Fibroblast of skin of right quadriceps (primary cell): ENCODE measurements at regions not wholly inside any gene's neighbourhood (a gene's known extent, or its start where the extent isn't known, plus 50 kb on each side); places are given as distances from the start of the nearest gene placed in this dataset.

ENCODE experiments used
- DNase-seq: peaks from one replicate; pipeline ENCODE4 v3.0.0-alpha.2; 2013

DNA sequence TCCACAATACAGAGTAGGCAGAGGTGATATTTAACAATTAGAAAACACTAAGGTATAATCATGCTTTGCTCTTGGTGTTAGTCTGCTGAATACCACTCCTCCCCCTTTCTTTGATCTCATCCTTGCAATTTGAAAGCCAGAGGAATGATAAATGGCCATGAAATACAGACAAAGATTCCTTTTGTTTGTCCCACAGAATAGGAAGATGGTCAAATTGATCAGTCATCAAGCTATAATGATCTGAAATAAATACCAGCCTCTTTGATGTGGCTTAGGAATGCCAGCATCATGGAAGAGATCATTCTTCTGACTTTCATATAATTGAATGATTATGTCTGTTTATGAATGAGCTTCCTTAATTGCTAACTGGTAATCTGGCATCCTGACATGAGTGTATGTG is 1541.7 kb upstream of the CDH8 start:
- DNase-seq, result no peak

DNA sequence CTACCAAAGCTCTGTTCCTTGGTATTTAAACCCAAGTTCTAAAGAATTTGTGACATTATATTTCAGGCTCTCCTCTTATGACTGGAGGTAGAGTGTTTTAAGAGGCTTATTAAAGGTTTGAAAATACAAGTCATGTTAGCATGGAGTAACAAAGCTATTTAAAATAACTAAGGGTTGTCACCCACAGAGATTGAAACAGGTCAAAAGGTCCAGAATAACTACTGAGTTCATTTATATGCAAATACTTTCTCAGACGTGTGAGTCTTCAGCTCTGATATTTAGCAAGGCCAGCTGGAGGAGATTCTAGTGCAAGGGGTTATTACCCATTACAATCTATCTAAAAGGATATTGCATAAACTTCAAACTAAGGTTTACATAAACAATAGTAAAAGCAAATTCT is 1538.8 kb upstream of the CDH8 start:
- DNase-seq, result no peak

DNA sequence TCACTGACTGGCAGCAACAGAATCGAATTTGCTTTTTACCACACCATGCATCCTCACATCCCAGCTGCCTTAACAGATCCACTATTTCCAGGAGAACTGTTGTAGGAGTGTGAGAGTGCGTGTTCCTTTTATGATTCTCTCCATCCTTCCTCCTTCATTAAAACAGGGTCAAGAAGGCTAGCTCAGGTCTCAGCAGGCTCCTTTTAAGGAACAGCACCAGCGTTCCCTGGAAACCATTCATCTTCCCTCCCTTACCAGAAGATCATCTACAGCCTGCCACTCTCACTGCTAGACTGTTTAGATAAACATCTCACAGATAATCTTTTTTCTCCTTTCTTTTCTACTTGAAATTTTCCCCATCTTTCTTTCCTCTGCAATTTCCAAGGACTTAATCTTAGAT is 1531.9 kb upstream of the CDH8 start:
- DNase-seq, result no peak

DNA sequence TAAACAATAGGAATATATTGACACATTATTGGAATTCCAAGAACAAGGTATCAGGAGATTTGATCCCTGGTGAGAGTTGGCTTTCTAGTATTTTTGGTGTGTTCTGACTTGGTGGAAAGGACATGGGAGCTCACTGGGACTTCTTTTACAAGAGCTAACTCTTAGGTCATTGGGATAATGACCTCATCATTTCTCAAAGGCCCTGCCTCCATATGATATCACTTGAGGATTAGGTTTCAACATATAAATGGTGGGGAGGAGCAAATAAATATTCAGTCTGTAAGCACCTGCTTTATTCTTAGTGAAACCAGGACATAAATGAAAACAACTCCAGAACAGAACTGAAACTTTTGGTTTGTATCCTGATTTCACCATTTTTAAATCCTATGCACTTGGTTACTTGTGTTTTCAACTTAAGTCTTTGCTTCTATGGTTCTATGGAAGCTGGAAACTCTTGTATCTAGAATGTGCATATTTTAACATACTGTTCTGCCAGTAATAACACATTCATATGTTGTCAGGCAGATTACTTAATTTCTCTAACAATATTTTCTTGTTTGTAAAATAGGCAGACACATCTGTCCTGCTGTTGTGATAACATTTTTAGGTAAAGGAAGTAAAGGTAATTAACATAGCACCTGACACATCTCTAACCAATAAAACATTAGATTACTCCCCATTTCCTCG is 1527.7 kb upstream of the CDH8 start:
- no peak for DNase-seq

DNA sequence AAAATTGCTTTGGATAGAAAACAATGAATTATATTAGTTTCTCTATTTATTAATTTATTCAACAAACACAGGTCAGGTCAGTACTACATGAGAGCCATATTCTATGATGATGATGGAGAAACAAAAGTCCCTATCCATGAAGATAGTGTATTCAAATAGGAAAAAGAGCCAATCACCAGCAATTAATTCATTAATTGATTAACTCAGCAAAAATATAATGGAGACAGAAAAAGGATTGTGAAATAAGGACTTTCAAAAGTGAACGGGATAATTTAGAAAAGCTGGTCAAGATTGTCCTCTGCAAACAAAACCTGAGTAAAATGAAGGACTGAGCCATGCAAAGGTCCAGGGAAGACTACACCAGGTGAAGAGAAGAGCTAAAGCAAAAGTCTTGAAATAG is 1517.7 kb upstream of the CDH8 start:
- DNase-seq, result no peak

DNA sequence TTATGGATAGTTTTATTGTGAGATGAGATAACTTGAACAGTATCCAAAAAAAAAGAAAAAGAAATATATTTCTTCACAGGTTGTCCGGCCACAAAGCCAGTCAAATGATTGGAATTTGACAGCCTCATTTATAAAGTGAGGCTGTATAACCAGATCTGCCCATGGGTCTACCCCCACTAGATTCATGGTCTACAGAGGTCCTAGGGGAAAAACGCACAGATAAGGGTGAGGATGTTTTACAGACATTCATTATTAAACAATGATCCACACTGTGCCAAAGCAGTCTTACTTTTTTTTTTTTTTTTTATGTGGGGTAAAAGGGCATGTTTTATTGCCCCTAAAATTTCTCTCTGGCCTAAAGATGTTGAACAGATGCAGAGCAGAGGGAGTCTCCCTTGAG is 1503.0 kb upstream of the CDH8 start:
- DNase-seq, result peak; percentile 27

DNA sequence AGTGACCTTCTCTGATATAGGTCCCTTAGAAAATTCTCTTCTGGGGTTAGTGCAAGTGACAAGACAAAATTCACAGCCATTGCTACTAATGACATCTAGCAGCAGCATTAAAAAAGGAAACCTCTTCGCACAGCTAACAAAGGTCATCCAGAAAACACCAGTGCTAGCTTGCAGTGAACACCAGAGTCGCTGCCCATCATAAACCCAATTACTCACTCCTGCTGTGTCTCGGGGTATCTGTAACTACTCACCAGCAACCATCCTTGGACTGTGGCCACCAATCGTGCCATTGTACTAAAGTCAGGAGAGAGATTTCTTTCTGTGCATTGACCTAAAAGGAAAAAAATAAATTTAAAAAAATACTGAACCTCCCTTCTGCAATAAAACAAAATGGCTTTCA is 1494.7 kb upstream of the CDH8 start:
- DNase-seq, result no peak

DNA sequence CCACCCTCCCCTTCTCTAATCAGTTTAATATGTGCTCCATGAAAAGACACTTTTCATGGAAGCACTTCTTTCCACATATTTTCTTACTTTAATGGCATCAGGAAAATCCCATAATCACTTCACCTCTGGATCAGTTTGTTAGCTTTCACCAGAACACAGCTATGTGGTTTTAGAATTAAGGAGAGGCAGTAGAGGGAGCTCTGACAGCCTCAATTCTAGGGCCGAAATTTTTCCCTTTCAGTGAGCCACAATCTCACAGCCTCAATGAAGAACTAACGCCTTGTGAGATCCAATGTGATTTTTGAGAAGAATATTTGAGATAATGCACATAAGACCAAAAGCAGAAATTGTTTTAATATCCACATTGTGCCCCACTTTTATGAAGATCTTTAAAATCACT is 1494.0 kb upstream of the CDH8 start:
- no peak for DNase-seq

DNA sequence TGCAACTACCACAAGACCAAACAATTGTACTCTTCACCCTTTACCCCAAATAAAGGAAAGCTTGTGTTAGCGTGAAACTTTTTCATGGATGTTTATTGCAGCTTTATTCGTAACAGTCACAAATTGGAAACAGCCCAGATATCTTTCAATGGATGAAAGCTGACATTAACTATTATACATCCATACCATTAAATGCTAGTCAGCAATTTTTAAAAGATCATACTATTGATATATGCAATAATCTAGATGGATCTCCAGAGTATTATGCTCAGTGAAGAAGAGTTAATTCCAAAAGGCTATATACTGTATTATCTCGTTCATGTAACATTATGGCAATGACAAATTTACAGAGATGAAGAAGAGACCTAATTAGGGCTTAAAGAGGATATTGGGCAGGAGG is 1491.2 kb upstream of the CDH8 start:
- no peak for DNase-seq

DNA sequence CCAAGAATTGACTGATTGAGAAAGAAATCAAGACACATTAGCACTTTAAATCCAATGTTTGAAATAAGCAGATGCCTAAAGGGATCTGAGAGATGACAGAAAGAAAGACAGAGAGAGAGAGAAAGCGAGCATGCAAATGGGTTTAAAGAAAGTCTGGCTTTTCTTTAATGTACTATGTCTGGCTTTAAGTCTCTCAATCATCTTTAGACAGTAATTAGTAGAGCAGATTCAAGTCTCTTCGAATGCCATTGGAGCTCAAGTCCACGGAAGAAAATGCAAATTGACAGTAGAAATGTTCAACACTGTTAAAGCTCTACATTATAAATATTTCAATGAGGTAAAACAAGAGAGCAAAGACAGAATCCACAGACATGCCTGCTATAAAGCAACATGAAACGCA is 1480.2 kb upstream of the CDH8 start:
- no peak for DNase-seq

DNA sequence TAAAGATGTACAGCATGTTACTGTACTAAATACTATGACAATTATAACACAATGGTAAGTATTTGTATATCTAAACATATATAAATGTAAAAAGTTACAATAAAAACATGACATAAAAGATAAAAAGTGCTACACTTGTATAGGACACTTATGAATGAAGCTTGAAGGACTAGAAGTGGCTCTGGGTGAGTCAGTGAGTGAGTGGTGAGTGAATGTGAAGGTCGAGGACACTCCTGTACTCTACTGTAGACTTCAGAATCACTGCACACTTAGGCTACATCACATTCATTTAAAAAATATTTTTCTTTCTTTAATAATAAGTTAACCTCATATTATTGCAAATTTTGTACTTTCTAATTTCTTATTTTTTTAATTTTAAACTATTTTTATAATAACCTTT is 1476.7 kb upstream of the CDH8 start:
- DNase-seq, result no peak

DNA sequence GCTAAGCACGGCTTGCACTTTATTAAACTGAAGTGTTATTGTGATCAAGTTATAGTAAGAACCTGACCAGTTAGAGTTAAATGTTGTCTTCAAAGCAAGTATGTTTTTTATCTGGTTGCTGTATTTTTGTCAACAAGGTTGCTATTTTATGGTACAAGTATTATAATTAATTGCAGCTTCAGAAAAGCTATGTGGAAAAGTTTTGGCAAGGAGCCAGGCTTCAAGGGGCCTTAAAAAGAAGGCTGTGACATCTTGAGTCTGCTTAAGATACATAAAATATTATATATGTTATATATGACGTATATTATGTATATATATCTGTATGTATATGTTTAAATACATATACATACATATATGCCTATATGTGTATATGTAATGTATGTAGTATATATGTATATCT is 1461.2 kb upstream of the CDH8 start:
- no peak for DNase-seq

DNA sequence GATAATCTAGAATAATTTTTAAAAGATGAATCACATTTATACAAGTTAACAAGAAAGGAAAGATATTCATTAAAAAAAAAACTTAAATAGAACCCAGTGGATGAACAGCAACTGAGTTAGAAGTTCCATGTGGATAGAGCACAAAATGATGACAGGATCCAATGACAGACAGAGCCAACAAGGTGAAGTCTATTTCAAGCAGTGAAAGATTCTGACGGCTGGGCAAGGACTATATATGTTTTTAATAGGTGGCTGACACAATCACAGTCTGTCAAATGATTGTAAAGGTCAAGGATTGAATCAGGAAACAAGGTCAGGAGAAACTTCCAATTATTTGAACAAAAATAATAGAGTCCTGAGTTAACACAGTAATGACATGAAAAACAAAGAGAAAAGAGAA is 1460.0 kb upstream of the CDH8 start:
- no peak for DNase-seq

DNA sequence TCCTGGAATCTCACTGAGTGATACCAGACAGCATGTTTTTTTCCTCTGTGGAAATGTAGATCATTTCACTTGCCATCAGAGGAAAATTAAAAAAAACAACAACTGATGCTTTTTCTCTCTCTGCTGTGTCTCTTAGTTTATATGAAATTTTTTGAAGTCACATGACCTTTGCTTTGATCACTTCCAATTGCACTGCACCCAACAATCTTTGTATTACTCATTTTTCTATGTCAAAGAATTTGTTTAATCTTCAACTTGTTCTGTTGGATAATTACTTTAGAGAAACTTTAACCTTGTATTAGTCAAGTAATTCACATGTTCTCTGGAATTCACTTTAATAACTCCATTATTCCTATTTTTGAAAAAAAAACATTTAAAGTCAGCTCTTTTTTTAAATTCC is 1452.7 kb upstream of the CDH8 start:
- no peak for DNase-seq

DNA sequence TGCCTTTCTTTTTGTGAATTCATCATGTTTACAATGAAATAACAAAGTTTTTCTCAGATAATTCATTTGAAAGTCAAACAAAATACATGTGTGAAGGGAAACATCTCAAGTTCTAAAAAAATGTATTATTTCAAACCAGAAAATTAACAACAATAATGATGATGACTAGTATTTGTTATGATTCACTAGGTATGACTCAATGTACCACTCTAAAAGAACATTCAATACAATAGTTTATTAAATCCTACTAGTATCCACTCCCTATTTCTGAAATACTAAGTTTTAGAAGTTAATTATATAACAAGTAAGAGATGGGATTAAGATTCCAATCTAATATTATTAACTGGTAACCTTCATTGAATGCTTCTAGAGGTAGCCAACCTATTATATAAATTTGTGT is 1444.8 kb upstream of the CDH8 start:
- DNase-seq, result no peak

DNA sequence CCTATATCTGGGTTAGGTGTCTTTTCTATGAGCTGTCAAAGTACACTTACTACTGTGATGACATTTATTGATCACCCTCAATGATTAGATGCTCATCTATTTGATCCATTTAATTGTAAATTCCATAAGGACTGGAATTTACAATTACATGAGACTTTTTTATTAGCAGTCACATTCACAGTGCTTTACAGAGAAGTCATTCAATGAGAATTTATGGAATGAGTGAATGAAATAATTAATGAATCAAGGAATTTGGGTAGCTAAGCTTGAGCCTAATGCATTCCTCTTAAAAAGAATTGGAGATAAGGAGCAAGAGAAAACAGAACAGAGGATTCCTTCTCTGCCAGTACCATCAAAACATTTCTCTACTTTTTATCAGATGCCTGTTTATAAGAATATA is 1437.5 kb upstream of the CDH8 start:
- no peak for DNase-seq

DNA sequence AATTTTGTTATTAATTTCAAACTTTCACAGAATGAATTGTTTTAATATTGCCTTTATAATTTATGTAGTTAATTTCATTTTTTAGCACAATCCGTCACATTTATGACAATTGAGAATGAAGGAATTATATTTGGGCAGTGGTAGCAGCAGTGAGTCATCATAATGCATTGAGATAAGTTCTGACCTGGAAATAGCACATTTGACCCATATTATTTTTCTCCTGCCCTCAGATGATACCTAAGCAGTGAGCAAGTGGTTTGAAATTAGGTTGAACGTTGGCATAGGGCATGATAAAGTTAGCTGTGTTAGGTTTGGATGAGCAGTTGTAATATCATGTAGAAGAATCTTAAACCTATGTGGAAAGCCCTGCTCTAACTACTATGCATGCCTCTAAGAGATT is 1431.3 kb upstream of the CDH8 start:
- DNase-seq, result no peak

DNA sequence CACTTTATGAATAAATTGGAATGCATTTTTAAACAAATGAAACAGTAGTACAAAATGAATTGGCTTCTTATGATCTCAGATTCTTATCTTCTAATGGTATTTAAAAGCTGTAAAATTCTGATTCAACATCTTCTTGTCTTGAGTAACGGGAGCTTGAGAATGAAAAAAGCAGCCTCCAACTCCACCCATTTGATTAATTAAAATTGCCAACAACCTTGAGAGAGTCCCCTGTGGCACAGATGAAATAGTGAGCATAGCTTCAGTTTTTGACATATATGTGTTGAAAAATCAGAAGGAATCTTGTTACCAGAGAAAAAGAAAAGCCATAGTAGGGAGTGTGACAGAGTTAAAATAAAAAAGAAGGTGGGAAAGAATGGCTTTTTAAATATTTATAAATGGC is 1426.1 kb upstream of the CDH8 start:
- peak; percentile 8 for DNase-seq

DNA sequence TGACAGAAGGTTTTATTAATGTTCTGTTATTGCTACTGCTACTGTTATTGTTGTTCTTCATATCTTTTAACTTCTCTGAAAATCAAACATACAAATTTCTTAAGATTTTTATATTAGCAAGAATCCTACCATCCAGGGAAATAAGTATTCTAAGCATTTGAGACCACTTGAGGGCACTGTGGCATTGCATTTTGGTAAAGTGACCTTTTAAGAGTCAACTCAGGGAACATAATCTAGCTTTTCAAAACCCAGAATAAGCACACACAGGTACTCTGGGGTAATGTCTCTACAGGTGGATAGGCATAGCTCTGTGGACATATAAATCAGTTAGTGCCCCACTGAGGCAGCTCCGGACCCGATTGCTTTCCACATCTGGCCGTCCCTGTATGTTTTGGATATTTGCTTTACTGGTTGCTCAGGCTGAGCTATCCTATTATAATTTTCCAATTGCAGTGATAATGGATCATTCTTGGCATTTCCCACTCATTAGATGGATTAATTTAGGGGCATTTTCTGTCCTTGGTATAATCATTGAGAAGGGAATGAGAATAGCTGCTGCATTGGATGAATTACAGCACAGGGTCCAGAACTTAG is 1425.1 kb upstream of the CDH8 start:
- peak; percentile 56 for DNase-seq

DNA sequence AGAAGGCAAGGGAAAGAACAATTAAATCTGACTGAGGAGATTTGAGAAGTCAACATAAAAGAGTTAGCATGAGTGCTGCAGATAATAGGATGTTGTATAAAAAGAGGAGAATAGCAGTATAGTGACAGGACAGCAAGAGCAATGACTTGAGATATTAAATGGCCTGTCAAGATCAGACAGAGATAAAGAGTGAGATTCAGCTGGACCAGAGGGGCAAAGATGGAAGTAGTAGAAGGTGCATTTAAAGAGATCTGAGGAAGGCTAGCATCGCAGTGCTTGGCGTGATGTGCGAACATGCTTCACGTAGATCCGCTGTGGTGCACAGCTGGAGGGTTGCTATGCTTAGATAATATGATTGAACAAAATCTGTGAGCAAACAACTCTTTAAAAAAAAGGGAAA is 1422.6 kb upstream of the CDH8 start:
- no peak for DNase-seq

DNA sequence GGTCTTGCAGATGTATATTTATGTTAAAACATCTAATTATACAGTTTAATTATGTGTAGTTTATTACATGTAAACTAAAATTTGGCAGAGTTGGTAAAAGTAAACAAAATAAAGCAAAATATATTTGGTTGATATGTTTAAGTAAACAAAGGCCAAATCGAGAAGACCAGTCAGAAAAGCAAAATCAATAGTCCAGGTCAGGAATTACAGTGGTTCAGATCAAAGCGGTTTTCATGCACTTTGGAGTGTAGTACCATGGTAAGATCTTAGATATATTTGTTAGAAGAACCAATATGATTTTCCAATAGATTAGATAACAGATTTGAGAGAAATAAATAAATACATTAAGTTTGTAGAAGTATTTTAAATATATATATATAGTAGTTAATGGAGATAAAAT is 1421.6 kb upstream of the CDH8 start:
- no peak for DNase-seq

DNA sequence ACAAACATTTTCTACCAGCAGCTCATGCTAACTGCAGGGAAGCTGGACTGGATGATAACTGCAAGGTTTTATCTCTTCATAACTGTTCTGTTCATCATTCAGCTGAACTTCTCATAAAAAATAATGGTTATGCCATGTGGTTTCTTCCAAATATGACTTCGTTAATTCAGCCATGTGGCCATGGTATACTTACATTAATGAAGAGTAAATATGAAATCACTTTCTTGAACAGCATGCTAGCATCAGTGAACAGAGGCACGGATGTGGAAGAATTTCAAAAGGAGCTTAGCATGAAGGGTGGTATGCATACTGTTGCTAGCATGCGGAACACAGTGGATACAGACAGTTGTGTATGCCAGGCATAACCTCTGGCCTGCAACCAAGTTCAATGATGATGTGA is 1417.0 kb upstream of the CDH8 start:
- DNase-seq, result no peak

DNA sequence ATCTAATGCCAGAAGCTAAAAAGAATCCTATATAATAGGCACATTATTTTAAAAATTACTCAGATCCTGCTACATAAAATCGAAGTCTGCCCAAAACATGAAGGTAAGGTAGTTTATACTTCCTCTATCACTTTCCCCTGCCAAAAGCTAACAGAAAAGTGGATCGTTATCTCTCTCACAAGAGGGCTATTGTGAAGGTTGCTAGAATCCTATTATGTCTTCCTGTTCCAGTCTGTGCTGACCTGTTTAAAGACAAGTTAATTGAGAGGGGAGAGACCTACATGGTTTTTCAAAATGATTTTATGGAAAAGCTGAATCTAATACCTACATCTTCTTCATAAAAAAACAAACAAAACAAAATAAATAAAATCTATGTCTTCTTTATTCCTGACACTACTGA is 1410.9 kb upstream of the CDH8 start:
- no peak for DNase-seq

DNA sequence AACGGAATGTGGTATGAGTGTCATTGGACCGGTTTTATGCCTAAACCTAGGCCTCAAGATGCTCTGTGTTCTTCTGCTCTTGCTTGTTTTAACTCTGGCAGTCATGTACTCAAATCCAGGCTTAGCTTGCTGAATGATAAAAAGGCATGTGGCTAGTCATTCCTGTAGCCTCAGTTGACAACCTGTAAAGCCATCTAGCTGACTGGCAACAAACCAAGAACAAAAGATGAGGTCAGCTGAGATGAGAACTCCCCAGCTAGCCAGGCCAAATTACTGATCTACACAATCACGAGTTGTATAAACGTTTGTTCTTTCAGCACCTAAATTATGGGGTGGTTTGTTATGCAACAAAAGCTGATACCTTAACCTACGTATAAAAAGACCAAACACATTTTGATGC is 1406.0 kb upstream of the CDH8 start:
- no peak for DNase-seq

DNA sequence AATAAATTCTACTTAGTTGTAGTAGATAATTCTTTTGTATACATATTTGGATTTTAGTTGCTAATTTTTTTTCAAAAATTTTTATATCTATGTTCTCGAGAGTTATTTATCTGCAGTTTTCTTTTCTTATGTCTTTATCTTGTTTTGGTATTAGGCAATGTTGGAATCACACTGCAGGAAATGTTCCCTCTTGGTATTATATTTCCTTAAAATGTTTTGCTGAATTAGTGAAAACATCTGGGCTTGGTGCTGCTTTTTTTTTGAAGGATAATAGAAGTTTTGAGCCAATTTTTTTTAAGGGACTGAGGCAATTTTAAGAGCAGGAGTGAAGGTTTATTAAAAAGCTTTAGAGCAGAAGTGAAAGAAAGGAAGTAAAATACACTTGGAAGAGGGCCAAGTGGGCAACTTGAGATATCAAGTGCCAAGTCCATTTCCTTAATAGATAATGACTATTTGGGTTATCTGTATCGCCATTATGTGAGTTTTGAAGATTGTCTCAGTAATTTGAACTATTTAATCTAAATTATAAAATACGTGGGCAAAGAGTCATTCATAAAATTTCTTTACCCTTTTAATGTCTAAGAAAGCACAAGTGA is 1390.1 kb upstream of the CDH8 start:
- no peak for DNase-seq
